Astrocyte of the hippocampus (primary cell): ENCODE measurements at regions not wholly inside any gene's neighbourhood (a gene's known extent, or its start where the extent isn't known, plus 50 kb on each side); places are given as distances from the start of the nearest gene placed in this dataset.
"Not testable (repeated sequence)": the region's sequence is repeated elsewhere in the genome, so short reads cannot be mapped to it uniquely, and the experiment has no call there.

Source experiments
- DNase-seq: peaks from one replicate; pipeline ENCODE4 v3.0.0; 2011; ENCODE audit warnings: low read depth, low spot score

- not testable (repeated sequence) for DNase-seq
Measured at GRCh38 chrX:71822314-71822713, 59.2 kb downstream of the CXorf49B start.

- no peak for DNase-seq
Measured at GRCh38 chrX:71823391-71824057, 60.4 kb downstream of the CXorf49B start.

DNA sequence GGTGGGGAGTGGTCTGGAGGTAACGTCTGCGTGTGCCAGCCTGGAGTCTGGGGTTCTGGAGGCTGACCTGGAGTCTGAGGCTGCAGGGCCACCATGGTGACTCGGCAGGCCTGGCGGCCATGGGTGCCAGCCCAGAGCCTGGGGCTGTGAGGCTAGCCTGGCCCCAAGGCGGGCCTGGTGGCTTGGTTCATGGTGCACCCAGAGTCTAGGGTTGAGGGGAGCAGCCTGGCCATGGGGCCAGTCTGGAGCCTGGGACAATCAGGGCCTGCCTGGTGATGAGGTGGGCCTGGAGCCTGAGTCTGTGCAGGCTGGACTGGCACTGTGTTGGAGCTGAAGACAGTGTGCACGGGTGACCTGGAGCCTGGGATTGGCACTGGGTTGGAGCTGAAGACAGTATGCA lies 64.9 kb downstream of the CXorf49B start:
- DNase-seq: no peak

GRCh38 chrX:71838092-71838491 lies 72.6 kb upstream of the NHSL2 start:
- DNase-seq: not testable (repeated sequence)

DNA sequence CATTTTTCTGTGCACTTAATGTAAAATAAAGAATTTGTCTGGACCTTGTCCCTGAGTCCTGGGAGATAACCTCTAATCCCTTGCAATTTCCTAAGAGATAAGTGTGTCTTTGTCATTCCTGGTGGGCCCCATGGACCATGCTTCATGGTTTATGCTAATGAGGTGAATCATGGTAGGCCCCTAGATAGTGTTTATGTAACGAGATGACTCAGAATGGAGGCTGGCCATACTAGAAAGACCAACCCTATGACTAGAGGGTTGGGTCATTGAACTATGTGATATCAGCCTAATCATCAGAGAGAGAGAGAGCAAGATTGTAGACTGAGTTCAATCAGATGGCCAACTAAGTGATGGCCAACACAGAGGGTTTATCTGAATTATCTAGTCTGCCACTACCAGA lies 64.2 kb upstream of the NHSL2 start:
- peak; percentile 31 for DNase-seq

- no peak for DNase-seq
Measured at GRCh38 chrX:71852182-71852581, 58.5 kb upstream of the NHSL2 start.

DNA sequence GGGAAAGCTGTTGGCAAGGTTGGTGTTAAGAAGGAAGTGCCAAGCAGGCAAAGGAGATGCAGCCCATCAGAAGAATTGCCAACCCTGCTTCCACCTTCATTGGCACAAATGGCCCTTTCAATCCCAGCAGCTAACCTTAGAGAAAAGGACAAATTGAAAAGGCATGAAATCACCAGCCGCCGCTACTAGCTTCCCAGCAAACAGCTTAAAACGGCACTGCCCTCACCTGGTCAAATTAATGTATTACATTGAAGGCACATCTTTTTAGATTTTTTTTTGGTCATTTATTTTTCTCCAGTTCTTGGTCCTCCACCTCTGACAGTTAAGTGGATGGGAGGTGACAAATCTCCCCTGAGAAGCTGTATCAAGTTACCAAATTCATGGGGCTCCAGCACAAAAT lies 51.0 kb upstream of the NHSL2 start:
- peak; percentile 56 for DNase-seq
